H1 (cell line): ENCODE measurements at regions not wholly inside any gene's neighbourhood (a gene's known extent, or its start where the extent isn't known, plus 50 kb on each side); places are given as distances from the start of the nearest gene placed in this dataset.

Experiments
- CTCF ChIA-PET: fragments of 300-600 bp; sonication (Branson Sonifier 250); formaldehyde crosslinking; loops from one replicate; lab custom pipeline; 2021; ENCODE audit not compliant: partially characterized antibody; lab: Charles Lee
- POLR2A ChIA-PET: fragments of 300-600 bp; sonication (Branson Sonifier 250); formaldehyde crosslinking; loops from one replicate; lab custom pipeline; 2021; ENCODE audit warnings: inconsistent platforms; ENCODE audit not compliant: partially characterized antibody; lab: Charles Lee
- DNase-seq, 2 experiments: peaks; one replicate each; pipeline versions ENCODE4 v3.0.0 to v3.0.0-alpha.2; 2010 to 2022; ENCODE audit warnings: low spot score in 2 of 2, low read depth in 1 of 2, mixed read lengths in 1 of 2
- FAIRE-seq: peaks from 2 replicates; lab custom pipeline; 2011; peaks lifted over from hg19 to GRCh38; lab: Jason Lieb, UNC
- H2AFZ ChIP-seq: 2 replicates; pipeline ENCODE4 v1.8.1; 2012; ENCODE audit warnings: low read length, inconsistent platforms
- H2AK5ac ChIP-seq: 2 replicates; pipeline ENCODE4 v1.6.1; 2013; ENCODE audit warnings: low read depth, low read length
- H2BK120ac ChIP-seq: replicated peaks from 2 replicates; pipeline ENCODE3; 2013; ENCODE audit warnings: low read depth, low read length, inconsistent platforms
- H2BK12ac ChIP-seq: 2 replicates; pipeline ENCODE4 v1.6.1; 2013; ENCODE audit warnings: low read depth, low read length
- H2BK15ac ChIP-seq: 2 replicates; pipeline ENCODE4 v1.6.1; 2013; ENCODE audit warnings: low read length
- H2BK20ac ChIP-seq: 2 replicates; pipeline ENCODE4 v1.6.1; 2013; ENCODE audit warnings: low read length
- H2BK5ac ChIP-seq: 2 replicates; pipeline ENCODE4 v1.6.1; 2013; ENCODE audit warnings: low read depth, low read length
- H3K14ac ChIP-seq: 2 replicates; pipeline ENCODE4 v1.6.1; 2013; ENCODE audit warnings: inconsistent platforms; ENCODE audit not compliant: insufficient read length
- H3K18ac ChIP-seq: 2 replicates; pipeline ENCODE4 v1.6.1; 2013; ENCODE audit warnings: low read length; ENCODE audit errors: extremely low read depth
- H3K23ac ChIP-seq: 2 replicates; pipeline ENCODE4 v1.6.1; 2013; ENCODE audit warnings: inconsistent platforms; ENCODE audit not compliant: insufficient read length
- H3K23me2 ChIP-seq: 2 replicates; pipeline ENCODE4 v1.6.1; 2013; ENCODE audit warnings: low read depth, low read length
- H3K27ac ChIP-seq: 2 replicates; pipeline ENCODE4 v1.6.1; 2011; ENCODE audit warnings: low read depth, low read length, inconsistent platforms
- H3K27me3 ChIP-seq, 4 experiments: replicated peaks in 1 of 4; 1 replicate in 1 of 4; 2 replicates in 3 of 4; pipeline versions ENCODE4 v1.6.1 to v1.8.1; 2011 to 2013; ENCODE audit warnings: low read length in 3 of 4, mild to moderate bottlenecking in 3 of 4, inconsistent platforms in 2 of 4, mixed read lengths in 2 of 4, moderate library complexity in 1 of 4; ENCODE audit not compliant: control insufficient read depth in 3 of 4, insufficient read depth in 3 of 4; ENCODE audit errors: extremely low read depth in 1 of 4
- H3K36me3 ChIP-seq, 4 experiments: 2 replicates each; pipeline versions ENCODE4 v1.6.1 to v1.8.1; 2011 to 2013; ENCODE audit warnings: mild to moderate bottlenecking in 4 of 4, low read length in 3 of 4, moderate library complexity in 2 of 4, control low read depth in 1 of 4, inconsistent platforms in 1 of 4; ENCODE audit not compliant: insufficient read depth in 4 of 4, control insufficient read depth in 2 of 4
- H3K4ac ChIP-seq: replicated peaks from 2 replicates; pipeline ENCODE3; 2013; ENCODE audit warnings: low read length, low read depth, mixed read lengths, inconsistent platforms; ENCODE audit not compliant: insufficient read length
- H3K4me1 ChIP-seq, 4 experiments: replicated peaks in 1 of 4; 1 replicate in 1 of 4; 2 replicates in 3 of 4; pipeline versions ENCODE4 v1.6.1 to v1.8.1; 2011 to 2013; ENCODE audit warnings: low read length in 3 of 4, inconsistent platforms in 2 of 4, mixed read lengths in 1 of 4; ENCODE audit not compliant: insufficient read depth in 4 of 4, control insufficient read depth in 3 of 4
- H3K4me2 ChIP-seq, 2 experiments: 2 replicates each; pipeline versions ENCODE4 v1.6.1 to v1.8.1; 2011 to 2013; ENCODE audit warnings: low read depth in 2 of 2, low read length in 2 of 2, control low read depth in 1 of 2, inconsistent platforms in 1 of 2, mild to moderate bottlenecking in 1 of 2; ENCODE audit not compliant: insufficient read depth in 1 of 2
- H3K4me3 ChIP-seq, 4 experiments: fragments of 200-600, 300-600 bp in 1 of 4; sonication (generic), shearing (Covaris generic), sonication (Bioruptor Twin) in 1 of 4; 2 replicates each; pipeline versions ENCODE4 v1.5.1 to v1.8.1; 2011 to 2016; ENCODE audit warnings: low read length in 4 of 4, low read depth in 3 of 4, control low read depth in 2 of 4, inconsistent platforms in 2 of 4, mild to moderate bottlenecking in 2 of 4, mixed read lengths in 1 of 4, moderate library complexity in 1 of 4; ENCODE audit not compliant: insufficient read depth in 2 of 4; ENCODE audit errors: extremely low read depth in 1 of 4
- H3K56ac ChIP-seq: replicated peaks from 2 replicates; pipeline ENCODE3; 2013; ENCODE audit warnings: low read depth, mild to moderate bottlenecking, mixed read lengths, low read length, inconsistent platforms; ENCODE audit not compliant: insufficient read length
- H3K79me1 ChIP-seq: 2 replicates; pipeline ENCODE4 v1.6.1; 2013; ENCODE audit warnings: low read depth, low read length, control low read depth
- H3K79me2 ChIP-seq, 2 experiments: 2 replicates each; pipeline versions ENCODE4 v1.6.1 to v1.8.1; 2012 to 2013; ENCODE audit warnings: low read length in 2 of 2, mild to moderate bottlenecking in 2 of 2, inconsistent platforms in 1 of 2; ENCODE audit not compliant: insufficient read depth in 2 of 2, control insufficient read depth in 1 of 2
- H3K9ac ChIP-seq, 4 experiments: replicated peaks in 1 of 4; 1 replicate in 1 of 4; 2 replicates in 3 of 4; pipeline versions ENCODE4 v1.6.1 to v1.8.1; 2011 to 2013; ENCODE audit warnings: low read depth in 3 of 4, low read length in 3 of 4, control low read depth in 2 of 4, mild to moderate bottlenecking in 2 of 4, moderate library complexity in 2 of 4, inconsistent platforms in 1 of 4; ENCODE audit errors: extremely low read depth in 1 of 4
- H3K9me3 ChIP-seq, 2 experiments: 2 replicates each; pipeline versions ENCODE4 v1.6.1 to v1.8.1; 2012 to 2013; ENCODE audit warnings: mild to moderate bottlenecking in 2 of 2, moderate library complexity in 2 of 2, control low read depth in 1 of 2, inconsistent platforms in 1 of 2, low read depth in 1 of 2, low read length in 1 of 2, mixed read lengths in 1 of 2; ENCODE audit not compliant: insufficient read depth in 2 of 2
- H4K20me1 ChIP-seq, 2 experiments: replicated peaks in 1 of 2; 2 replicates each; pipeline versions ENCODE3 to v1.8.1; 2011 to 2013; ENCODE audit warnings: inconsistent platforms in 2 of 2, low read length in 2 of 2, mild to moderate bottlenecking in 1 of 2; ENCODE audit not compliant: insufficient read depth in 2 of 2, control insufficient read depth in 1 of 2
- H4K5ac ChIP-seq: 2 replicates; pipeline ENCODE4 v1.6.1; 2013; ENCODE audit warnings: low read length, low read depth, mixed read lengths, inconsistent platforms; ENCODE audit not compliant: insufficient read length
- H4K8ac ChIP-seq: 2 replicates; pipeline ENCODE4 v1.8.0; 2013; ENCODE audit warnings: mild to moderate bottlenecking, moderate library complexity, low read length, inconsistent platforms; ENCODE audit not compliant: insufficient read depth; ENCODE audit errors: extremely low read depth
- H4K91ac ChIP-seq: replicated peaks from 2 replicates; pipeline ENCODE3; 2013; ENCODE audit warnings: low read length, mixed read lengths, inconsistent platforms; ENCODE audit not compliant: insufficient read length
- HDAC2 ChIP-seq, 2 experiments: fragments of 300-600 bp in 1 of 2; sonication (generic) in 1 of 2; IDR thresholded peaks; 2 replicates each; pipeline ENCODE4 v1.6.1; 2011 to 2012; ENCODE audit warnings: low read depth in 2 of 2, low read length in 2 of 2, mild to moderate bottlenecking in 2 of 2, moderate library complexity in 2 of 2, borderline replicate concordance in 1 of 2, inconsistent platforms in 1 of 2
- PHF8 ChIP-seq: fragments of 200-600 bp; sonication (generic); conservative IDR thresholded peaks from 2 replicates; pipeline ENCODE4 v1.7.1; 2012; ENCODE audit warnings: low read depth, mild to moderate bottlenecking, inconsistent platforms, low read length, moderate library complexity
- POLR2AphosphoS5 ChIP-seq: IDR thresholded peaks from 2 replicates; pipeline ENCODE4 v1.6.1; 2011; ENCODE audit warnings: low read depth, low read length
- RAD21 ChIP-seq, 2 experiments: IDR thresholded peaks in 1 of 2; conservative IDR thresholded peaks in 1 of 2; 2 replicates each; pipeline ENCODE4 v1.6.1; 2011; ENCODE audit warnings: low read depth in 2 of 2, low read length in 2 of 2, improper control_type of control experiment in 1 of 2, inconsistent platforms in 1 of 2, mild to moderate bottlenecking in 1 of 2, moderate library complexity in 1 of 2
- SRF ChIP-seq: IDR thresholded peaks from 2 replicates; pipeline ENCODE4 v1.6.1; 2011; ENCODE audit warnings: mild to moderate bottlenecking, low read depth, low read length, moderate library complexity
- TEAD4 ChIP-seq: IDR thresholded peaks from 2 replicates; pipeline ENCODE4 v1.6.1; 2012; ENCODE audit warnings: low read depth, low read length, inconsistent platforms, mixed read lengths
- WGBS, 2 experiments: shearing (Covaris generic) in 1 of 2; methylation state at CpG; one replicate each; pipeline versions ENCODE4 v1.1.6 to v1.1.7; 2013 to 2015; ENCODE audit warnings: low lambda C conversion rate in 2 of 2, mixed read lengths in 2 of 2, inconsistent platforms in 1 of 2, low coverage in 1 of 2, missing lambda C conversion rate in 1 of 2; ENCODE audit not compliant: insufficient replicate concordance in 2 of 2, insufficient coverage in 1 of 2, insufficient read length in 1 of 2; ENCODE audit errors: extremely low coverage in 1 of 2, missing lambda C conversion rate in 1 of 2; 5-methylcytosine and 5-hydroxymethylcytosine counted together
- TF ChIP-seq, protein P1 (sequence below): IDR thresholded peaks from 2 replicates; pipeline ENCODE4 v1.6.1; 2012; ENCODE audit warnings: inconsistent platforms
- TF ChIP-seq, protein P2 (sequence below): IDR thresholded peaks from 2 replicates; pipeline ENCODE4 v1.6.1; 2011; ENCODE audit warnings: low read length, improper control_type of control experiment
- TF ChIP-seq, protein P3 (sequence below): IDR thresholded peaks from 2 replicates; pipeline ENCODE4 v1.6.1; 2012; ENCODE audit warnings: inconsistent platforms

DNA sequence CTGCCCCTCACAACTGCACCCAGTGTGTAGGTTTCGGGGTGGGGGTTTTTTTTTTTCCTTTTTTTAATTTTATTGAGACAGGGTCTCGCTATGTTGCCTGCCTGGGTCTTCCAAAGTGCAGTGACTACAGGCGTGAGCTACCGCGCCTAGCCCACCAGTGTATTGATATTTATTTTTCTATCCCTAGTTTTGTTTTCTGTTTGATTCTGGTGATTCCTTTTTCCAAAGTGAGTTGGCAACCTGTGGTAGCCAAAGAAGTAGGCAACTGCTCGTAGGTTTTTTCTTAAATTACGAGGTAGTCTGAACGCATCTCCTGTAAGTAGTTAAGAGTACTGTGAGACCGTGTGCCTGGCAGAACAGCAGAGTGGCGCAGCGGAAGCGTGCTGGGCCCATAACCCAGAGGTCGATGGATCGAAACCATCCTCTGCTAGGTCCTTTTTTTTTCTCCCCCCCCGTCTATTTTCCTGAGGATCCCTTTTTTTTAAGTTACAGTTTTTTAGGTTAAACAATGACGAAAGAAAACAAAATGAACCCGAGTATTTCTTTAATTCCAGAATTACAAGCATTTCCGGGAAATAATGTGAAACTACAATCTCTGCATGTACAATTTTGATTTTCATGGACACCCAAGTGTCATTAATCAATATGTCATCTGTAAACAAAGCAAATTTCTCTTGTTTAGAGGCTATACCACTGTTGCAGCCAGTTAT lies 78.7 kb upstream of the BTN3A2 start:
- peak overlapping the region; percentile 96 for H3K27ac ChIP-seq
- H2AK5ac ChIP-seq, result no peak overlapping the region
- peak overlapping the region; percentile 74 to 95 (median 80) for H3K4me3 ChIP-seq
- H3K4ac ChIP-seq, result no peak overlapping the region
- peaks cover 0 to 16% of the 10 kb centered on the region in 2 experiments; a peak in 2 of 4 replicates for H3K79me2 ChIP-seq
- no peak overlapping the region for H2BK15ac ChIP-seq
- peak overlapping the region; percentile 91; the same call in 1 of the 2 replicates for H3K18ac ChIP-seq
- peaks cover 0 to 7% (median 2%) of the 10 kb centered on the region in 4 experiments; a peak in 1 of 7 replicates for H3K4me1 ChIP-seq
- no peaks in the 10 kb centered on the region for H3K79me1 ChIP-seq
- H3K27me3 ChIP-seq, result no peaks in the 10 kb centered on the region
- peak overlapping the region; percentile 67 to 70 for H3K4me2 ChIP-seq
- 3% methylated on average over 18 of the region's 18 CpGs; no CpG with 5 or more reads in 1 of the 2 experiments for WGBS, 2 experiments
- CTCF ChIA-PET, result interaction anchor here (2.3 kb wide), 1 partner anchor 61 kb away, joined by 6 read pairs; a partner anchor contains a TSS
- H3K56ac ChIP-seq, result peak overlapping the region; percentile 67
- H2BK12ac ChIP-seq, result no peak overlapping the region; the same call in 1 of the 2 replicates
- FAIRE-seq, result no peak
- H3K36me3 ChIP-seq, result no peaks in the 10 kb centered on the region; a peak in 1 of 8 replicates
- no peaks in the 10 kb centered on the region for H3K9me3 ChIP-seq
- H3K9ac ChIP-seq, result peak overlapping the region in 3 of 4 experiments; percentile 81 to 96 (median 90); a peak in 6 of 7 replicates
- H4K5ac ChIP-seq, result peak overlapping the region; percentile 59
- DNase-seq, result peak in 1 of 2 experiments; percentile 86
- H3K14ac ChIP-seq, result no peak overlapping the region
- no peak overlapping the region for H2BK20ac ChIP-seq
- peak overlapping the region; percentile 94 for H2BK5ac ChIP-seq
- POLR2A ChIA-PET, result interaction anchor here (1.0 to 6.5 kb wide), 38 partner anchors 8 to 1607 kb away, joined by 3 to 758 read pairs (median 16); a partner anchor contains a TSS
- H3K23ac ChIP-seq, result no peak overlapping the region
- peaks cover 7% of the 10 kb centered on the region for H3K23me2 ChIP-seq
- H2BK120ac ChIP-seq, result peak overlapping the region; percentile 70
- H4K8ac ChIP-seq, result no peak overlapping the region
- peaks cover 0 to 2% of the 10 kb centered on the region in 2 experiments for H4K20me1 ChIP-seq
- H2AFZ ChIP-seq, result no peak overlapping the region
- no peak overlapping the region for H4K91ac ChIP-seq
- TF ChIP-seq SRF (no peak), HDAC2 (IDR thresholded peaks at IDR 0.05; ENCODE audit: borderline replicate concordance in 1 of 2, low read depth in 2 of 2, low read length in 2 of 2) (no peak), PHF8 (0 out of 2 replicates have a peak, but pooled peaks have one; percentile 2), RAD21 (IDR thresholded peaks at IDR 0.05 in 1 of 2, conservative IDR thresholded peaks at IDR 0.05 in 1 of 2; ENCODE audit: low read depth in 2 of 2, low read length in 2 of 2) (no peak), POLR2AphosphoS5 (peak; percentile 78), TEAD4 (peak; percentile 81)
- TF ChIP-seq, protein P1, sequence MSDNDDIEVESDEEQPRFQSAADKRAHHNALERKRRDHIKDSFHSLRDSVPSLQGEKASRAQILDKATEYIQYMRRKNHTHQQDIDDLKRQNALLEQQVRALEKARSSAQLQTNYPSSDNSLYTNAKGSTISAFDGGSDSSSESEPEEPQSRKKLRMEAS, result peak; percentile 36; the same call in 1 of the 2 replicates
- TF ChIP-seq, protein P2, sequence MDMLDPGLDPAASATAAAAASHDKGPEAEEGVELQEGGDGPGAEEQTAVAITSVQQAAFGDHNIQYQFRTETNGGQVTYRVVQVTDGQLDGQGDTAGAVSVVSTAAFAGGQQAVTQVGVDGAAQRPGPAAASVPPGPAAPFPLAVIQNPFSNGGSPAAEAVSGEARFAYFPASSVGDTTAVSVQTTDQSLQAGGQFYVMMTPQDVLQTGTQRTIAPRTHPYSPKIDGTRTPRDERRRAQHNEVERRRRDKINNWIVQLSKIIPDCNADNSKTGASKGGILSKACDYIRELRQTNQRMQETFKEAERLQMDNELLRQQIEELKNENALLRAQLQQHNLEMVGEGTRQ, result no peak
- TF ChIP-seq, protein P3, sequence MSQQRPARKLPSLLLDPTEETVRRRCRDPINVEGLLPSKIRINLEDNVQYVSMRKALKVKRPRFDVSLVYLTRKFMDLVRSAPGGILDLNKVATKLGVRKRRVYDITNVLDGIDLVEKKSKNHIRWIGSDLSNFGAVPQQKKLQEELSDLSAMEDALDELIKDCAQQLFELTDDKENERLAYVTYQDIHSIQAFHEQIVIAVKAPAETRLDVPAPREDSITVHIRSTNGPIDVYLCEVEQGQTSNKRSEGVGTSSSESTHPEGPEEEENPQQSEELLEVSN, result no peak
